SKM-1 treated with dmso at 0.1 percent for 144 hours (cell line): ENCODE measurements at regions not wholly inside any gene's neighbourhood (a gene's known extent, or its start where the extent isn't known, plus 50 kb on each side); places are given as distances from the start of the nearest gene placed in this dataset.

ENCODE experiments used
- DNase-seq: peaks from one replicate; lab custom pipeline; 2025; ENCODE audit not compliant: unreplicated experiment; lab: John Stamatoyannopoulos, UW

DNA sequence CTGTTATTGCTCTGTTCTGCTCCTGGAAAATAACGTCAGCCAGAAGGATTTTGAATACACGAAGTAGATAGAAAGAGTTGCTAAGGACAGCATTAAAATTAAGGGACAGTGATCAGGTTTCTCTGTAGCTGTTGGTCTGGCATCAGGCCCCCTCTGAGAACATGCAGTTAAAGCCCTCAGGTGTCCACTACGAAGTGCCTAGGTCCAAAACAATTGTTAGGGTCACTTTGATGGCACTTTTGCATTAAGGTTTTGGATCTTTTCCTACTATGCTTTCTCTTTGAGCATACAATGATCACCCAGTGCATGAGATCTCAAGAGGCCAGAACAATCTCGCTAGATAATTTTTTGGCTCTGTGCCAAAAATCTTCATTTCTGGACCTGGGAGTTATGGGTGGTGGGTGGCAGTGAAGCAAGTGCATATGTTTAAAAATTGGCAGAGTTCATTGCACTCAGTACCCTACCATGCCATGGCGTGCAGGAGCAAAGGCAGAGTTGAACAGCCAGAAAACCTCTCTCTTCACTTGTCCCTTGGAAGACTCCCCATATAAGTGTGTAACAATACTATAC is 797.6 kb downstream of the ROBO2 start:
- DNase-seq = no peak

DNA sequence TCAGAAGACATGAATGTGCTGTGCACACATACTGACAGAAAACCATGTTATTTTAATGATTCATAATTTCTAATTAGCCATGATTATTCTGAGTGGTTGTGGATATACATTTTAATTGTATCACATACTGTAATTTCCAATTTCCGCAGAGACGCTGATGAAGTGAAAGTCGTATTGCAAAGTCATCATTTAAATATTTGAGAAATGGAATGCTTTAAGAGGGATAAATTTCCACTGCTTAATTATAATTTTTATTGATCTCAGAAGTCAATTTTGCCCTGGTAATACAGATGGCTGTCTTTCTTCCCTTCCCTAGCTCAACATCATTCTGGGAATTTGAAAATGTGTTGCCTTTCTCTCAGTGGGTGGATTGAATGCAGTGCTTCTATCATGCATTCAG is 819.3 kb downstream of the ROBO2 start:
- DNase-seq = no peak

DNA sequence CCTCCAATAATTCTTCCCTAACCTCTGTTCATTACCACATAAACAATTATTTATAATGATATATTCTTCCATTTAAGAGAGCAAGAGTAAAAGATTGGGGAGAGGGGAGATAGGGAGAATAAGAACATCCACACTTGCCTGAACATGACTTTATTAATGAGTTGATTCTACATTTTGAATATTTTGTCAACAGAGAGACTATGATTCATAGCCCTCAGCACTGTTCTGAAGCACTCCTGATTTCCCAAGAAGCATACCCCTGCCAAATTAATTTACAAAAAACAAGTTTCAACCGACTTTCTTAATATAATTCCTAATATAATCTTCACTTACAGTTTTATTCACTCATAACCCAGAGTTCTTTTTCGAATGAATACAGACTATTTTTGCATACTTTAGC is 828.8 kb downstream of the ROBO2 start:
- no peak for DNase-seq

DNA sequence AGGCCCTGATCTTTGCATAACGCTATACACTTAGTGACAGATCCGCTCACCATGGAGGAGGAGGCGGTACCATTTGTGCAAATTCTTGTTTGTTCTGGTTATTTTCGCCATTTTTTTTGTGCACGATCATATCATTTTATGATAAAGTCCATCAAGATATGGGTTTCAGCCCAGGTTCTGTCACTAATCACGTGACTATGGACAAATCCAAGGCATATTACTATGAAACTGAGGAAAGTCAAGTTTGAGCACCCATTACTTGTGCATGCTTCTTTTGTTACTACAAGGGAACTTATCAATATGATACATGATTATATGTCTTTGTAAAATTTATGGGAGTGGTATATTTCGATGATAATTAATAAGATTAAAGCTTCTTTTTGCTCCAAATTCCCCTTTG is 829.5 kb downstream of the ROBO2 start:
- no peak for DNase-seq

DNA sequence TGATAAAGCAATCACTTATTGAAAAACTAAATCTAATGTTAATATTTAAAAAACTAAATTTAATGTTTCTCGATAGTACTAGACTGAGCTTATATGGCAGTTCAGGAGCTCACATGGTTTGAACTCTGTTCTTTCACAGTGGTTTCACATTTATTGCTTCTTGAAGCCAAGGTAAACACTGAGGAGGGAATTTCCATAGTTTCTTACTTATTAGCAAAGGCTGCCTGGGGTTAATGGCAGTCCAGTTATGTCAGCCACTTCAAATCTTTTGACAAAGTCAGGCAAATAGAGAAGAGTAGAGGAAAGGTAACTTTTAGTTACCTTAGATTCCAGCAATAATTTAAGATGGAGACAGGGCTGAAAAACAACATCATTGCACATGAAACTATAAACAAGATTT is 831.5 kb downstream of the ROBO2 start:
- no peak for DNase-seq

DNA sequence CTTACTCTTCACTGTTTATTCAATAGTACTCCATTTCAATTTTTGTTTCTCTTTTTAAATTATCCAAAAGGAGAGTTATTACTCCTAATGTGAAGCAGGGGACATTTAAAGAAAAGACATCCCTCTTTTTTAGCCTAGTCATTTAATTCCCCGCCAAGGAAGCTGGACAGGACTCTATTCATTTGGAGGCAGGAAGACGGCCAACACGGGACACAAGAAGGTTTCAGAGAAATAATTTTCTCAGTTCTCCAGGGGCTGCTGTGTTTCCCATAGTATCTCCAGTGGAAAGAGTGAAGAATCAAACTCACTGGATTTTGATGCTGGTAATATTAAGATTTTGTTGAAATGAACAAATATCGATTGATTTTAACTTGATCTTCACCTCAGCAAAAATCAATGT is 833.7 kb downstream of the ROBO2 start:
- no peak for DNase-seq

DNA sequence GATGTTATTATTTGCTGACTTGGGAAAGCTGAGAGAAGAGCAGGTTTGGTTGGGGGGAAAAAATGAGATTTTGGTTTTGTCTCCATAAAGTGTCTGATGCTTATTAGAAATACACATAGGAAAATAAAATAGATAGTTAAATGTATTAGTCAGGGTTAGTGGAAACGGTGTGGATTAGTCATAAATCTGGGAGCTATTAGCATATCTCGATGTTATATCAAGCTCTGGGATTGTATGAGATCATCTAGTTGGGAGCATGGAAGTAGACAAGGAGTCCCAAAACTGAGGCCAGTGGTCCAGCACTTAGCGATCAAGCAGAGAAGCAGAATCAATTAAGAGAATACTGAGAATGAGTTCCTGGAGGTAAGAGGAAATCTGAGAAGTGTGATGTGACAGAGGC is 845.5 kb downstream of the ROBO2 start:
- no peak for DNase-seq

DNA sequence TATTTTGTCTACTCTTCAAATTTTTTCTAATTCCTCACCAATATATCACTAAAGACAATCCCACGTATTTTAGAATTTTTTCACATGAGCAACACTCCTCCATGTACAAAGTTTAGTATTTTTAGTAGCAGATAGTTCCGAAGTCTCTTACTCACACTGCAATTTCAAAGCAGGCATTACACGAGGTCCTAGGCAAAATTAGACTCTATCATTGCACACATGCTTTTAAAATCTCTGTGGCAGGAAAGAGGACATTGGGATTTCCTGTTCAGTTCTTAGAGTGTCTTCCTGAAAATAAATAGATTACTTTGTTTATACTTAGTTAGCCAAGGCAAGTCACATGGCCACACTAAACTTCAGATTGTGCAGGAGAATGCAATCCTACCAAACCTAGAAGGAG is 847.7 kb downstream of the ROBO2 start:
- no peak for DNase-seq

DNA sequence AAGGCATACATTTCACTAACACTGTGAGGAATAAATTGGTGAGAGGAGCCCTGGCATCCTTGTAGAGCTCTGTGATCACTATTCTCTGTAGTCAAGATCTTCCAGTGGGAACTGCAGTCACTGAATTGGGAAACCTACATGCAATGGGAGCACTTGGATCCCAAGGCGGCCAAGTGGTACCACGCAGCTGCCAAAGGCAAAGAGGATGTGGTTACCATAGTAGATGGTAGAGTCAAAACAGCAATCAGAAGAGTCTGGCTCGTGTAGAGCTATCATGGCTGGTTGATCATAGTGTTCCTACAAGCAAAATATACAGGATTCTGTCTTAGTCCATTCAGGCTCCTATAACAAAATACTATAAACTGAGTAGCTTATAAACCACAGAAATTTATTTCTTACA is 849.7 kb downstream of the ROBO2 start:
- no peak for DNase-seq

DNA sequence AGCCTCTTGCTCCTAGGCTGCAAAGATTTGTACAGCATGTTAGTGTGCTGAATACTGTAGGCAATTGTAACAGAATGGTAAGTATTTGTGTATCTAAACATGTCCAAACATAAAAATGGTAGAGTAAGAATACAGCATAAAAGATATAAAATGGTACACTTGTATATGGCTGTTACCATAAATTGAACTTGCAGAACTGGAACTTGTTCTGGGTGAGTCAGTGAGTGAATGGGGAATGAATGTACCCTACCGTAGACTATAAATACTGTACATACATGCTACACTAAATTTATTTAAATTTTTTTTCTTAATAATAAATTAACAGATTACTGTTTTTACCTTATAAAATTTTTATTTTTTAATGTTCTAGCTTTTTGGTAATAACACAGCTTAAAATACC is 858.7 kb downstream of the ROBO2 start:
- no peak for DNase-seq

DNA sequence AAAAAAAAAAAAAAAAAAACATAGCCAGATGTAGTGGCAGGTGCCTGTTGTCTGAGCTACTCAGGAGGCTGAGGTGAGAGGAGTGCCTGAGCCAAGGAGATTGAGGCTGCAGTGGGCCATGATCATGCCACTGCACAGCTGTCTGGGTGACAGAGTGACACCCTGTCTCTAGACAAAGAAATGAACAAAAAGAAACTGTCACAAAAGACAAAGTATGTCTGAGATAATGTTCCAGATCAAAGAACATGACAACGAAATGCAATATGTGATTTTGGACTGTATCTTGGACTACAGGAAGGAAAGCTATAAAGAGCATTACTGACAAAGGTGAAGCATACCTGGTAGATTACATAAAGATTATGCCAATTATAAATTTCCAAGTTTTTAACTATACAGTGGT is 862.8 kb downstream of the ROBO2 start:
- no peak for DNase-seq

DNA sequence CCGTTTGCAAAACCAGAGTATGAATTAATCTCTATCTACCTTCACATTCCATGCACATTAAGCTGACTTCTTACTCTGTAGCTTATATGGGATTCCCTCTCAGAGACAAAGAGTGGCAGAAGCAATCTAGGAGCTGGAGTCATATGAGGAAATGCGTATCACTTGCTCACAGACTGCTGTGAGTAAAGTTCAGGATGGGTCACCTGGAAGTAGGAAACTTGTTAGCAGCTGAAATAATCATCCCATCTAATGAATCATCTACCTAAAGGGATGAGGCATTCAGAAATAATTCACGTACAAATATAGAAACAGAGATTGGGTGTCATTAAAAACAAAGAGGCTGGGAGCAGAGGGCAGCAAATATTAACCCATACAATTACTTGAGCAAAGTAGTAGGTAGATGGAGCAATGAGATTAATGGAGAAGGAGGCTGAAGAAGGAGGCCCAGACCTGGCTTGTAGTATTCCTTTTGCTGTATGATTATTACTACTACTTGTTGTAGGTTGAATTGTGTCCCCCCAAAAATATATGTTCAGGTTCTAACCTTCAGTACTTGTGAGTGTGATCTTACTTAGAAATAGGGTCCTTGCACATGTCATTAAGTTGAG is 866.3 kb downstream of the ROBO2 start:
- no peak for DNase-seq

DNA sequence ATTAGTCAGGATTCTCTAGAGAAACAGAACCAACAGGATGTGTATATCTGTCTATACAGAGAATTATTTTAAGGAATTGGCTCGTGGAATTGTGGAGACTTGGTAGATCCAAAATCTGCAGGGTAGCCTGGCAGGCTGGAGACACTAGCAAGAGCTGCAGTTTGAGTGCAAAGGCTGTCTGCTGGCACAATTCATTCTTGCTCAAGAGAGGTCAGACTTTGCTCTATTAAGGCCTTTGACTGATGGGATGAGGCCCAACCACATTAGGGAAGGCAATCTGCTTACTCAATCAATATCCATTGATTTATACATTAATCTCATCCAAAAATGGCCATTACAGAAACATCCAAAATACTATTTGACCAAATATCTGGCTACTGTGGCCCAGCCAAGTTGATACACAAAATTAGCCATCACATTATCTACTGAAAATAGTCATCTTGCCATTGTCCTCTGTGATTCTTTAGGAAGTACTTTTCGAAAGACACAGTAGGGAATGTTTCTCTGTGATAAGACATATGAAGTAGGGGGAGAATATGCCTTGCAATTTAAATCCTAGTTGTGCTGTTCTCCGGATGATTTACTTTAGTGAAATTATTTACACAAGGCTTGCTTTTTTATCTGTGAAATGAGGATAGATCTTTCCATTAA is 873.8 kb downstream of the ROBO2 start:
- DNase-seq = no peak

DNA sequence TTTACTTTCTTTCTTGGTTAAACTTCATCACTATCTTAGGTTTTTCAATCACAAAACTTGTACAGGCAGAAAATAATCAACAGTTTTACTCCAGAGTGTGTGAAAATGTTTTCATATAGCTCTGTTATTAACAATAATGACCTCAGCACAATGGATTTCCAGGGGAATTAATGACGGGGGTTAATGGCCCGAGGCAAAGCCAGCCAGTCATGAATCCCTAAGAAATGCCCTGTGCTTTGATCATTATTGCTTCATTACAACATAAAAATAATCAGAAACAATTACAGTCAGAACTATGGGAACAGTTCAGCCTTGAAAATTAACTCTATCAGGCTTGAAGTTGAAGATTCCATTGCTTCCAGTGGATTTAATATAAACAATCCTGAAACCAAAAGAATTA is 875.4 kb downstream of the ROBO2 start:
- DNase-seq = no peak

DNA sequence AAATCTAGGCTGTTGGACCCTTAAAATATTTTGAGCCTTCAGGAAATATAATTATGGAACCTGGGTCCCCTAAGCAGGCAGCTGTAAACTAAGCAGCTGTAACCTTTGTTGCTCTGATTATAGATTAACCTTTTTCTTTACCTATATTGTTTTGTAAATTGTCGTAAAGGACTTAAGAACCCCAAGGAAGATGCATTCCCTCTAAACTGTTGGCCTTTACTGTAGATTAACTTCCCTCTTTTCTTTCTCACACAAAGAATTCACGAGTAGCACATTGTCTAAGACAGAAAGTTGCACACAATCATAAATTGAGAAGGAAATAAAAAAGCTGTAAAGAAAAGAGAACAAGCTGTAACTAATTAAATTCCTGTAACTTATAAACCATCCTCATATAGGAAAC is 877.3 kb downstream of the ROBO2 start:
- DNase-seq = no peak

DNA sequence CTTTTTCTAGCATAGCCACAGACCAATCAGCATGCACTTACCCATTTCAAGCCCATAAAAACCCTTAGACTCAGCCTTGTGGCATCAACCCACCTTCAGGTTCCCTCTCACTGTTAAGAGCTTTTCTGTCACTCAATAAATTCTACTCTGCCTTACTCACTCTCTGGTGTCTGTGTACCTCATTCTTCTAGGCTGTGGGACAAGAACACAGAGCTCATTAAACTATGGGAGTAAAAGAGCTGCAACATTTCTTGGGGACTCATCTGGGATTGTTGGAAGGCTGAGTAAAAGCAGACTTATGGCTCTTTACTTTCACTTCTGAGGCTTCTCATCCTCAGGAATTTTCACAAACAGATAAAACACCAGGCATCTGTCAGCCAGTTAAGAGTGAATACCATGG is 879.3 kb downstream of the ROBO2 start:
- DNase-seq = no peak

DNA sequence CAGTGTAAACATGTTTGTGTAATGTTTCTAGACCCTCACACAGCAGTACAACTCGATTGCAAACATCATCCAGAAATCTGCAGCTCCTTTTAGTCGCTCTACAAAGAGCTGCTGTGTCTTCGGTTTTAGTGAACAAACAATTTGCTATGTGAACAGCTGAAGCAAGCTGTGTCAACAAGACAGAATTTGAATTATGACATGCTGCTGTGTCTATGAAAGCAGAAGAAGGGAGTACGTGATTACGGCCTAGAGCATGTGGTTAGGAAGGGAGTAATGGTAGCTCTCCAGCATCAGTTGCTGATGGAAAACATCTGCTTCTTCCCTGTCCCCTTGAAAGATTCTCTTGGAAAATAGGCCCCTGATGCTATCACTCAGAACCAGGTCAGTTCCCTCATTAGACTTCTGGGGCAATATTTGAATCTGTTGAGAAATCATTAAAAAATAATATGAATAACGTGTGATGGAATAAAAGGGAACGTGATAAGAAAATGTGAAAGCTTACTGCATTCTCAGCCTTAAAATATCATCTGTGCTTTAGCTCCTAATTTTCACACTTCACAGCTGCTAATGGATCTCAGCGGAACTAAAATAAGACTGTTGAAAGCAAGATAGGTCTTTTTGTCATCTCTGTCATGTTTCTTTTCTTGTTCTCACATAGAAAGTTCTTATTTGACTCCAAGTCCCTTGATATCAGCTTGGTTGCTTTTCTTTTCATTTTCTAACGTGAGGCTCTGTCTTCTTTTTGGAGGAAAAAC is 891.5 kb downstream of the ROBO2 start:
- no peak for DNase-seq

DNA sequence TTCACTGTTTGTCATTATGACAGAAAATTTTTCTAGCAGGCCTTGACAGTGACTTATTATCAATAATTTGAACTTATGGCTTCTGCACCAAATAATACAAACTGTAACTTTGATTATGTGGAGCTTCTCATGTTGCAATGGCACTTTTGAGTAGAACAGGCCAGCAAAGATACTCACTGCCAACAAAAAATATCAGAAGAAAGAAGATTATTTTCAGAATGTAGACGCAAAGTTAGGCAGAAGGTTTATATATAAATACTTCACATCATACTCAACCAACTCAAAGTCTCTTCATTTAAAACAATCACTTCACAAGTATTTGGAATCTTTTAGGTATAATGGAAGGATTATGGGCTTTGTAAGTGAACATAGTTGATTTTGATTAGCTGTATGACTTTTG is 893.0 kb downstream of the ROBO2 start:
- no peak for DNase-seq

DNA sequence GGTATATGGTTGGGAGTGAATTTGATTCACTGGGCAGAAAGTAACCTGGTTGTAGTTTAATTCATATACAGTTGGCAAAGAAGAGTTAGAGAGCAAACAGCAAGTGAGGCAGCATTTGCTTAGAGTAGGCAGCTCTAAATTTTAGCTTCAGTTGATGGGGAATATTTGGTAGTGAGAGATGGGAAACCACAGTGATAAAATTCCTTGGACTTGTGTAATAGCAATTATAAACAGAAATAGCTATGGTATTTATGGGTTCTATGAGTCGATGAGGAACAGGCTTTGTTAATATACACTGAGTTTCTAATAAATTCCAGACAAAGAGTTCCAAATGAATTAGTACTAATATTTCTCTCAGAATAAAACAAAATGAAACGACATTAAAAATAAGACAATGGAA is 894.0 kb downstream of the ROBO2 start:
- no peak for DNase-seq

DNA sequence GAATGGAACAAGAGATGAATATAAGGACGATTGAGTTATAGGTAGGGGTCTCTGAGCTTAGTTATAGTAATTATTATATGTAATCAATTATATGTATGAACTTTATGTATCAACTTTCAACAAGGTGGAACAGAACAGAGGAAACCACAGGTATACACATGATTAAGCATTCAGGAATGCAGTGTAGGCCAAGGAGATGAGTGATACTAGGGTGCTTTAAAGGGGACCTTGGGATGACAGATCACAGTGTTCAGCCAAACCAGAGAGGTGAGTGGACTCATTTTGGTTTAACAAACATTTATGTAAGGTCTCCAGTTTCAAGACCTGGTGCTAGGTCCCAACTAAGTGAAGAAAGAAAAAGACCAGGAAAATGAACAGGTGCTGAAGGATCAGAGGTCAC is 895.5 kb downstream of the ROBO2 start:
- no peak for DNase-seq

DNA sequence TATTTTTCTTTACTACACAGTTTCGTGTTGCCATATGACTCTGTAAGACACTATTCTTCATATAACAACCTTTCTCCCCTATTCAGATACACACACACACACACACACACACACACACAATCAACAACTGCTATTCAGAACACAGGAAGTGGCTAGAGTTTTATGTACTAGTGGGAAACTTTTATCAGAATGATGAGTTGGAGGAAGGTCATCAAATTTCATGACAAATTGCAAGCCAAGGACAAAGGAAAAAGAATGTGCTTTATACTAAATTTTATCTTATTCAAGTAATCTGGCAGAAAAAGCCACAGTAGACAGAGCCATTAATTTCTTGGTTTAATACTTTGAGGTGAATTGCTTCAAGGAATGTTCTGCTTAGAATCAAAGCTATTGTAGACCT is 899.8 kb downstream of the ROBO2 start:
- no peak for DNase-seq

DNA sequence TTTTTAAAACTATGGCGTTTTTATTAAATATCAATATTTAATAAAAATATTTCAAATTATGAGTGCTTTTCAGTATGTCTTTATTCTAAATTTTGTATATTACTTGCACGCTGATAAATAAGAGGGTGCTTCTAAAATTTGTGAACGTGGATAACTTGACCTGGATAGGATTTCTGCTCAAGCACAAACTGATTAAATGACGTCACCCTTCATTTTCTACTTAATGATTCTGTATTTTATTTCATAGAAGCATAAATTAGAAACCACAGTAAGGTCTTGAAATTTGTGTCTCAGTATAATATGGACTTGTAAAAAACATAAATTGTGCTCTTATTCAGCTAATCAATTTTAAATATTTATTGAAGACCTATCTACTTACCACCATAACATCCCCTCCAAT is 903.7 kb downstream of the ROBO2 start:
- DNase-seq = no peak
